Mesothelial cell of epicardium (in vitro differentiated cells): ENCODE measurements at regions not wholly inside any gene's neighbourhood (a gene's known extent, or its start where the extent isn't known, plus 50 kb on each side); places are given as distances from the start of the nearest gene placed in this dataset.
"Not testable (repeated sequence)": the region's sequence is repeated elsewhere in the genome, so short reads cannot be mapped to it uniquely, and the experiment has no call there.

Experiments used
- DNase-seq, 2 experiments: peaks; one replicate each; pipeline ENCODE4 v3.0.0; 2021; ENCODE audit warnings: low spot score in 2 of 2; ENCODE audit not compliant: unreplicated experiment in 2 of 2
- H3K27ac Mint-ChIP-seq: 2 replicates; pipeline ENCODE4 v1.8.0; 2021; ENCODE audit warnings: mixed read lengths
- H3K27me3 Mint-ChIP-seq: 2 replicates; pipeline ENCODE4 v1.8.0; 2021; ENCODE audit warnings: low read depth, mixed read lengths
- H3K36me3 Mint-ChIP-seq: 2 replicates; pipeline ENCODE4 v1.8.0; 2021; ENCODE audit warnings: mixed read lengths
- H3K4me1 Mint-ChIP-seq: 2 replicates; pipeline ENCODE4 v1.8.0; 2021; ENCODE audit warnings: mixed read lengths
- H3K4me3 Mint-ChIP-seq: 2 replicates; pipeline ENCODE4 v1.8.0; 2021; ENCODE audit warnings: mild to moderate bottlenecking, moderate library complexity, mixed read lengths
- H3K9me3 Mint-ChIP-seq: 2 replicates; pipeline ENCODE4 v1.8.0; 2021; ENCODE audit warnings: mixed read lengths
- CTCF ChIP-seq: fragments of 200-600 bp; sonication (generic); IDR thresholded peaks from one replicate; pipeline ENCODE4 v1.5.0; 2021; ENCODE audit warnings: antibody characterized with exemption; ENCODE audit not compliant: unreplicated experiment

GRCh38 chr1:29682919-29683295 is 446.6 kb downstream of the PTPRU start:
- TF ChIP-seq CTCF = no peak
- no peaks in the 10 kb centered on the region for H3K36me3 Mint-ChIP-seq

GRCh38 chr1:29682171-29682918 is 446.0 kb downstream of the PTPRU start:
- peak in 1 of 2 experiments; percentile 38 for DNase-seq
- Mint-ChIP-seq H3K4me1 (peaks cover 21% of the 10 kb centered on the region), H3K4me3 (no peak overlapping the region), H3K9me3 (no peaks in the 10 kb centered on the region), H3K27me3 (peaks cover 15% of the 10 kb centered on the region), H3K36me3 (no peaks in the 10 kb centered on the region), H3K27ac (no peak overlapping the region)
- no peak for TF ChIP-seq CTCF

More at GRCh38 chr1:29682919-29683295, 446.6 kb downstream of the PTPRU start:
- peak in 1 of 2 experiments; percentile 40 for DNase-seq
- Mint-ChIP-seq H3K9me3 (no peaks in the 10 kb centered on the region), H3K27ac (no peak overlapping the region), H3K4me1 (peaks cover 21% of the 10 kb centered on the region), H3K4me3 (no peak overlapping the region), H3K27me3 (peaks cover 19% of the 10 kb centered on the region)

- peak in 1 of 2 experiments; percentile 31 for DNase-seq
- H3K4me1 Mint-ChIP-seq = peaks cover 21% of the 10 kb centered on the region
- H3K4me3 Mint-ChIP-seq, H3K36me3 Mint-ChIP-seq, H3K27ac Mint-ChIP-seq, H3K9me3 Mint-ChIP-seq: not testable (repeated sequence)
- H3K27me3 Mint-ChIP-seq = peaks cover 11% of the 10 kb centered on the region
Measured at GRCh38 chr1:29681416-29681815, 445.1 kb downstream of the PTPRU start.

GRCh38 chr1:29679828-29680558 is 443.7 kb downstream of the PTPRU start:
- DNase-seq = peak in 1 of 2 experiments; percentile 29
- H3K4me3 Mint-ChIP-seq = no peak overlapping the region
- no peak for TF ChIP-seq CTCF
- no peaks in the 10 kb centered on the region for H3K9me3 Mint-ChIP-seq
- H3K27ac Mint-ChIP-seq = no peak overlapping the region
- peaks cover 4% of the 10 kb centered on the region for H3K27me3 Mint-ChIP-seq
- H3K4me1 Mint-ChIP-seq = peaks cover 17% of the 10 kb centered on the region
- H3K36me3 Mint-ChIP-seq = no peaks in the 10 kb centered on the region

- peaks cover 17% of the 10 kb centered on the region for H3K4me1 Mint-ChIP-seq
- H3K36me3 Mint-ChIP-seq = no peaks in the 10 kb centered on the region
- no peak overlapping the region for H3K4me3 Mint-ChIP-seq
- no peak for TF ChIP-seq CTCF
- H3K27me3 Mint-ChIP-seq = peaks cover 2% of the 10 kb centered on the region
- H3K9me3 Mint-ChIP-seq = no peaks in the 10 kb centered on the region
- DNase-seq = peak in 1 of 2 experiments; percentile 36
- no peak overlapping the region for H3K27ac Mint-ChIP-seq
Measured at GRCh38 chr1:29679316-29679715, 443.0 kb downstream of the PTPRU start.
